ENCODE measurements at regions not wholly inside any gene's neighbourhood (a gene's known extent, or its start where the extent isn't known, plus 50 kb on each side); places are given as distances from the start of the nearest gene placed in this dataset.

DNA sequence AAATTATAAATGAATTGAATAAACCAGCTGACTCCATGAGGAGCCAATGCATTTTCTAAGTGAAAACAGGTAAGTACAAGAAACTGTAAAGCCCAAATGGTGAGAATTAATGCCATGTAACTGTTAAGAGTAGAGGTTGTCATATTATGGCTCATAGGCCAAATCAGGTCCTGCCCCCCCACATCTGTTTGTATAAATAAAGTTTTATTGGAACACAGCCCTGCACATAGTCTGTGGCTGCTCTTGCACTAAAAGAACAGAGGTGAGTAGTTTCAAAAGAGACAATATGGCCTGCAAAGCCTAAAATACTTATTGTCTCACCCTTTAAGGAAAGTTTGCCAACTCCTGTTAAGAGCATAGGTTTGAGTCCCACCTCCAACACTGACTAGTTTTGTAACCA lies 140.5 kb upstream of the SRRM4 start:
- TF ChIP-seq SMAD4 (CRISPR knock-in tag; IDR thresholded peaks at IDR 0.05) (no peak), NR3C1 (CRISPR knock-in tag; conservative IDR thresholded peaks at IDR 0.05; ENCODE audit: low read depth) (no peak), SP1 (CRISPR knock-in tag; conservative IDR thresholded peaks at IDR 0.05) (no peak), IRF2 (CRISPR knock-in tag; IDR thresholded peaks at IDR 0.05; ENCODE audit: borderline replicate concordance, low read depth) (no peak), JUN (CRISPR knock-in tag; IDR thresholded peaks at IDR 0.05) (no peak)
- TF ChIP-seq, protein P1, sequence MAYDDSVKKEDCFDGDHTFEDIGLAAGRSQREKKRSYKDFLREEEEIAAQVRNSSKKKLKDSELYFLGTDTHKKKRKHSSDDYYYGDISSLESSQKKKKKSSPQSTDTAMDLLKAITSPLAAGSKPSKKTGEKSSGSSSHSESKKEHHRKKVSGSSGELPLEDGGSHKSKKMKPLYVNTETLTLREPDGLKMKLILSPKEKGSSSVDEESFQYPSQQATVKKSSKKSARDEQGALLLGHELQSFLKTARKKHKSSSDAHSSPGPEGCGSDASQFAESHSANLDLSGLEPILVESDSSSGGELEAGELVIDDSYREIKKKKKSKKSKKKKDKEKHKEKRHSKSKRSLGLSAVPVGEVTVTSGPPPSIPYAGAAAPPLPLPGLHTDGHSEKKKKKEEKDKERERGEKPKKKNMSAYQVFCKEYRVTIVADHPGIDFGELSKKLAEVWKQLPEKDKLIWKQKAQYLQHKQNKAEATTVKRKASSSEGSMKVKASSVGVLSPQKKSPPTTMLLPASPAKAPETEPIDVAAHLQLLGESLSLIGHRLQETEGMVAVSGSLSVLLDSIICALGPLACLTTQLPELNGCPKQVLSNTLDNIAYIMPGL (CRISPR knock-in tag; IDR thresholded peaks at IDR 0.05) = no peak
- TF ChIP-seq, protein P2, sequence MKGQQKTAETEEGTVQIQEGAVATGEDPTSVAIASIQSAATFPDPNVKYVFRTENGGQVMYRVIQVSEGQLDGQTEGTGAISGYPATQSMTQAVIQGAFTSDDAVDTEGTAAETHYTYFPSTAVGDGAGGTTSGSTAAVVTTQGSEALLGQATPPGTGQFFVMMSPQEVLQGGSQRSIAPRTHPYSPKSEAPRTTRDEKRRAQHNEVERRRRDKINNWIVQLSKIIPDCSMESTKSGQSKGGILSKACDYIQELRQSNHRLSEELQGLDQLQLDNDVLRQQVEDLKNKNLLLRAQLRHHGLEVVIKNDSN (CRISPR knock-in tag; IDR thresholded peaks at IDR 0.05) = no peak
- TF ChIP-seq, protein P3, sequence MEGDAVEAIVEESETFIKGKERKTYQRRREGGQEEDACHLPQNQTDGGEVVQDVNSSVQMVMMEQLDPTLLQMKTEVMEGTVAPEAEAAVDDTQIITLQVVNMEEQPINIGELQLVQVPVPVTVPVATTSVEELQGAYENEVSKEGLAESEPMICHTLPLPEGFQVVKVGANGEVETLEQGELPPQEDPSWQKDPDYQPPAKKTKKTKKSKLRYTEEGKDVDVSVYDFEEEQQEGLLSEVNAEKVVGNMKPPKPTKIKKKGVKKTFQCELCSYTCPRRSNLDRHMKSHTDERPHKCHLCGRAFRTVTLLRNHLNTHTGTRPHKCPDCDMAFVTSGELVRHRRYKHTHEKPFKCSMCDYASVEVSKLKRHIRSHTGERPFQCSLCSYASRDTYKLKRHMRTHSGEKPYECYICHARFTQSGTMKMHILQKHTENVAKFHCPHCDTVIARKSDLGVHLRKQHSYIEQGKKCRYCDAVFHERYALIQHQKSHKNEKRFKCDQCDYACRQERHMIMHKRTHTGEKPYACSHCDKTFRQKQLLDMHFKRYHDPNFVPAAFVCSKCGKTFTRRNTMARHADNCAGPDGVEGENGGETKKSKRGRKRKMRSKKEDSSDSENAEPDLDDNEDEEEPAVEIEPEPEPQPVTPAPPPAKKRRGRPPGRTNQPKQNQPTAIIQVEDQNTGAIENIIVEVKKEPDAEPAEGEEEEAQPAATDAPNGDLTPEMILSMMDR (IDR thresholded peaks at IDR 0.05) = no peak
- TF ChIP-seq, protein P4, sequence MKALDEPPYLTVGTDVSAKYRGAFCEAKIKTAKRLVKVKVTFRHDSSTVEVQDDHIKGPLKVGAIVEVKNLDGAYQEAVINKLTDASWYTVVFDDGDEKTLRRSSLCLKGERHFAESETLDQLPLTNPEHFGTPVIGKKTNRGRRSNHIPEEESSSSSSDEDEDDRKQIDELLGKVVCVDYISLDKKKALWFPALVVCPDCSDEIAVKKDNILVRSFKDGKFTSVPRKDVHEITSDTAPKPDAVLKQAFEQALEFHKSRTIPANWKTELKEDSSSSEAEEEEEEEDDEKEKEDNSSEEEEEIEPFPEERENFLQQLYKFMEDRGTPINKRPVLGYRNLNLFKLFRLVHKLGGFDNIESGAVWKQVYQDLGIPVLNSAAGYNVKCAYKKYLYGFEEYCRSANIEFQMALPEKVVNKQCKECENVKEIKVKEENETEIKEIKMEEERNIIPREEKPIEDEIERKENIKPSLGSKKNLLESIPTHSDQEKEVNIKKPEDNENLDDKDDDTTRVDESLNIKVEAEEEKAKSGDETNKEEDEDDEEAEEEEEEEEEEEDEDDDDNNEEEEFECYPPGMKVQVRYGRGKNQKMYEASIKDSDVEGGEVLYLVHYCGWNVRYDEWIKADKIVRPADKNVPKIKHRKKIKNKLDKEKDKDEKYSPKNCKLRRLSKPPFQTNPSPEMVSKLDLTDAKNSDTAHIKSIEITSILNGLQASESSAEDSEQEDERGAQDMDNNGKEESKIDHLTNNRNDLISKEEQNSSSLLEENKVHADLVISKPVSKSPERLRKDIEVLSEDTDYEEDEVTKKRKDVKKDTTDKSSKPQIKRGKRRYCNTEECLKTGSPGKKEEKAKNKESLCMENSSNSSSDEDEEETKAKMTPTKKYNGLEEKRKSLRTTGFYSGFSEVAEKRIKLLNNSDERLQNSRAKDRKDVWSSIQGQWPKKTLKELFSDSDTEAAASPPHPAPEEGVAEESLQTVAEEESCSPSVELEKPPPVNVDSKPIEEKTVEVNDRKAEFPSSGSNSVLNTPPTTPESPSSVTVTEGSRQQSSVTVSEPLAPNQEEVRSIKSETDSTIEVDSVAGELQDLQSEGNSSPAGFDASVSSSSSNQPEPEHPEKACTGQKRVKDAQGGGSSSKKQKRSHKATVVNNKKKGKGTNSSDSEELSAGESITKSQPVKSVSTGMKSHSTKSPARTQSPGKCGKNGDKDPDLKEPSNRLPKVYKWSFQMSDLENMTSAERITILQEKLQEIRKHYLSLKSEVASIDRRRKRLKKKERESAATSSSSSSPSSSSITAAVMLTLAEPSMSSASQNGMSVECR (CRISPR knock-in tag; IDR thresholded peaks at IDR 0.05; ENCODE audit: borderline replicate concordance) = no peak
- TF ChIP-seq, protein P5, sequence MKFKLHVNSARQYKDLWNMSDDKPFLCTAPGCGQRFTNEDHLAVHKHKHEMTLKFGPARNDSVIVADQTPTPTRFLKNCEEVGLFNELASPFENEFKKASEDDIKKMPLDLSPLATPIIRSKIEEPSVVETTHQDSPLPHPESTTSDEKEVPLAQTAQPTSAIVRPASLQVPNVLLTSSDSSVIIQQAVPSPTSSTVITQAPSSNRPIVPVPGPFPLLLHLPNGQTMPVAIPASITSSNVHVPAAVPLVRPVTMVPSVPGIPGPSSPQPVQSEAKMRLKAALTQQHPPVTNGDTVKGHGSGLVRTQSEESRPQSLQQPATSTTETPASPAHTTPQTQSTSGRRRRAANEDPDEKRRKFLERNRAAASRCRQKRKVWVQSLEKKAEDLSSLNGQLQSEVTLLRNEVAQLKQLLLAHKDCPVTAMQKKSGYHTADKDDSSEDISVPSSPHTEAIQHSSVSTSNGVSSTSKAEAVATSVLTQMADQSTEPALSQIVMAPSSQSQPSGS (CRISPR knock-in tag; IDR thresholded peaks at IDR 0.05; ENCODE audit: borderline replicate concordance, low read depth) = no peak
